Endothelial cell (in vitro differentiated cells): ENCODE measurements at regions not wholly inside any gene's neighbourhood (a gene's known extent, or its start where the extent isn't known, plus 50 kb on each side); places are given as distances from the start of the nearest gene placed in this dataset.

ENCODE experiments used
- DNase-seq: peaks from one replicate; pipeline ENCODE4 v3.0.0; 2021; ENCODE audit warnings: low spot score
- H3K27ac Mint-ChIP-seq: one replicate; pipeline ENCODE4 v1.8.0; 2021; ENCODE audit warnings: mixed read lengths, inconsistent platforms; ENCODE audit not compliant: unreplicated experiment
- H3K27me3 Mint-ChIP-seq: one replicate; pipeline ENCODE4 v1.8.0; 2021; ENCODE audit warnings: mild to moderate bottlenecking, moderate library complexity, mixed read lengths, inconsistent platforms; ENCODE audit not compliant: unreplicated experiment
- H3K36me3 Mint-ChIP-seq: one replicate; pipeline ENCODE4 v1.8.0; 2021; ENCODE audit warnings: mild to moderate bottlenecking, low read depth, mixed read lengths, inconsistent platforms; ENCODE audit not compliant: unreplicated experiment
- H3K4me1 Mint-ChIP-seq: one replicate; pipeline ENCODE4 v1.8.0; 2021; ENCODE audit warnings: mild to moderate bottlenecking, mixed read lengths, inconsistent platforms; ENCODE audit not compliant: unreplicated experiment
- H3K4me3 Mint-ChIP-seq: one replicate; pipeline ENCODE4 v1.8.0; 2021; ENCODE audit warnings: mild to moderate bottlenecking, mixed read lengths, inconsistent platforms; ENCODE audit not compliant: unreplicated experiment
- H3K9me3 Mint-ChIP-seq: one replicate; pipeline ENCODE4 v1.8.0; 2021; ENCODE audit warnings: mixed read lengths, inconsistent platforms; ENCODE audit not compliant: unreplicated experiment
- CTCF ChIP-seq: fragments of 200-600 bp; sonication (generic); IDR thresholded peaks from one replicate; pipeline ENCODE4 v1.5.0; 2021; ENCODE audit warnings: antibody characterized with exemption; ENCODE audit not compliant: unreplicated experiment

DNA sequence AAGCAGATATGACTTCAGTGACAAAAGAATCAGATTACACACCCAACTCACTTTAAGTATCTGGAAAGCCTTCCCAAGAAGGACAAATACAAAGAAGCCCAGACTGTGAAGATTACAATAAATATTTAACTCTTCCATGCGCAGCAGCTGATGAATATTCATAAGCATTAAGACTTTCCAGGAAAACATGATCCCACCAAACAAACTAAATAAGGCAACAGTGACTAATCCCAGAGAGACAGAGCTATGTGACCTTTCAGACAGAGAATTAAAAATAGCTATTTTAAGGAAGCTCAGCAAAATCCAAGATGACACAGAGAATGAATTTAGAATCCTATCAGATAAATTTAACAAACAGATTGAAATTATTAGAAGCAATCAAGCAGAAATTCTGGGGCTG, 108.2 kb upstream of the UBE2E3 start:
- H3K4me1 Mint-ChIP-seq = no peaks in the 10 kb centered on the region
- H3K9me3 Mint-ChIP-seq = no peaks in the 10 kb centered on the region
- no peaks in the 10 kb centered on the region for H3K36me3 Mint-ChIP-seq
- H3K27me3 Mint-ChIP-seq = no peaks in the 10 kb centered on the region
- TF ChIP-seq CTCF = no peak
- DNase-seq = no peak
- H3K27ac Mint-ChIP-seq = no peak overlapping the region
- no peak overlapping the region for H3K4me3 Mint-ChIP-seq

DNA sequence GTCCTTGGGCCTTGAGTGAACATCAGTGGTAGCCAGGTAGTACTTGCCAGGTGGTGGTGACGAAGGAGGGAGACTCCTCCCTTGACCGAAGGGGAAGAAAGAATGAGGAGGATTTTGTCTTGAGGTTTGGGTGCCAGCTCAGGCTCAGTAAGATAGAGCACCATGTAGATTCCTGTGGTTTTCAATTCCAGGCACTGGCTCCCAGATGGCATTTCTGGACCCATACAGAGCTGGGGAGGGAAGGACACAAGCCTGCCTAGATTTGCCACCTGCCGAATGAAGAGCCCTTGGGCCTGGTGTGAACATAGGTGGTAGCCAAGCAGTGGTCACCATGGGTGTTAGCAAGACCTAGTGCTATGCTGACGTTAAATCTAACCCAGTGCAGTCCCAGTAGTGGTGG, 108.8 kb upstream of the UBE2E3 start:
- no peak for TF ChIP-seq CTCF
- H3K4me3 Mint-ChIP-seq = no peak overlapping the region
- H3K9me3 Mint-ChIP-seq = no peaks in the 10 kb centered on the region
- H3K27me3 Mint-ChIP-seq = no peaks in the 10 kb centered on the region
- no peak for DNase-seq
- no peaks in the 10 kb centered on the region for H3K36me3 Mint-ChIP-seq
- no peaks in the 10 kb centered on the region for H3K4me1 Mint-ChIP-seq
- no peak overlapping the region for H3K27ac Mint-ChIP-seq

DNA sequence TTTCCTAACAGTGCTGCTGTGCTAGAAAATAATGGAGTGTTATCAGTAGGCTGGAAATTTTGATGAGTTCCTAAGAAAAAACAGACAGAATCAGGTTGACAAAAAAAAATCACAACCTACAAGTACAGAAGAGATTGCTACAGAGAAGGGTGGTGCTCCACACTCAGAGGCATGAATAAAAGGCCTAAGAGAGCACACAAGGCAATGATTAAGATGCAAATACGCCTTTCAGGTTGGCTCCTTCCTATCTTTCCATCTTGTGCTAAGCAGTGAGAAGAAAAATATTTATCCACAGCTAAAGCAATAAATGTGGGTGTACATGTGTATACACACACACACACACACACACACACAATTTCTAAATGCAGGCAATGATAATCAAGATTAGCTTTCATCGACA, 130.6 kb upstream of the UBE2E3 start:
- Mint-ChIP-seq H3K4me3 (no peak overlapping the region), H3K27ac (no peak overlapping the region), H3K36me3 (no peaks in the 10 kb centered on the region), H3K27me3 (no peaks in the 10 kb centered on the region), H3K4me1 (no peaks in the 10 kb centered on the region), H3K9me3 (no peaks in the 10 kb centered on the region)
- TF ChIP-seq CTCF = no peak
- no peak for DNase-seq

DNA sequence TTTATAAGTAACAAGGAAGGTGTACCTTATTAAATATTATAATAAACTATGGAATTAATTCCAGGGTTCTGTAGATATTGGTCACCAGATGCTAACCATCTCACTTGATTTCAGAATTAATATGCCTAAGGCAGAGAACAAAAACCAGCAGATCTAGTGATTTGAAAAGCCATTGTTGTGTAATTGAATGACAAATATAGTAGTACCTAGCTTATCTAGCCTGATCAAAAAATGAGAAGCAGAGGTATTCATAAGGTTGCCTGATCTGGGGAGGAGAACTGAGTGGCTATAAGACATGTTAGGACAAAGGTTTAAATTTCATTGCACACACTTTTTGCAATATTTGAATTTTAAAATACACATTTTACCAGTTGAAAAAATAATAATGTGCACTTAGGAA, 132.0 kb upstream of the UBE2E3 start:
- no peak for DNase-seq
- Mint-ChIP-seq H3K27ac (no peak overlapping the region), H3K27me3 (no peaks in the 10 kb centered on the region), H3K9me3 (no peaks in the 10 kb centered on the region), H3K4me3 (no peak overlapping the region), H3K36me3 (no peaks in the 10 kb centered on the region), H3K4me1 (no peaks in the 10 kb centered on the region)
- TF ChIP-seq CTCF = no peak

GRCh38 chr2:180846756-180847472, 133.5 kb upstream of the UBE2E3 start:
- no peaks in the 10 kb centered on the region for H3K4me1 Mint-ChIP-seq
- no peaks in the 10 kb centered on the region for H3K27me3 Mint-ChIP-seq
- H3K4me3 Mint-ChIP-seq = no peak overlapping the region
- DNase-seq = no peak
- no peaks in the 10 kb centered on the region for H3K9me3 Mint-ChIP-seq
- no peak overlapping the region for H3K27ac Mint-ChIP-seq
- TF ChIP-seq CTCF = peak; percentile 40
- no peaks in the 10 kb centered on the region for H3K36me3 Mint-ChIP-seq
